GM12878 (cell line): ENCODE measurements at regions not wholly inside any gene's neighbourhood (a gene's known extent, or its start where the extent isn't known, plus 50 kb on each side); places are given as distances from the start of the nearest gene placed in this dataset.

Source experiments
- EZH2 ChIP-seq: IDR thresholded peaks from 2 replicates; pipeline ENCODE4 v1.6.1; 2012; ENCODE audit warnings: low read depth, mild to moderate bottlenecking, control low read depth, inconsistent platforms, low read length, borderline replicate concordance; ENCODE audit not compliant: control insufficient read depth
- POLR2AphosphoS5 ChIP-seq: IDR thresholded peaks from 2 replicates; pipeline ENCODE4 v1.6.1; 2011; ENCODE audit warnings: mild to moderate bottlenecking, low read length, inconsistent platforms
- TF ChIP-seq, protein P1 (sequence below): fragments of 450-650 bp; formaldehyde crosslinking; IDR thresholded peaks from 2 replicates; pipeline ENCODE4 v1.4.0; 2022; ENCODE audit warnings: mild to moderate bottlenecking, moderate library complexity

DNA sequence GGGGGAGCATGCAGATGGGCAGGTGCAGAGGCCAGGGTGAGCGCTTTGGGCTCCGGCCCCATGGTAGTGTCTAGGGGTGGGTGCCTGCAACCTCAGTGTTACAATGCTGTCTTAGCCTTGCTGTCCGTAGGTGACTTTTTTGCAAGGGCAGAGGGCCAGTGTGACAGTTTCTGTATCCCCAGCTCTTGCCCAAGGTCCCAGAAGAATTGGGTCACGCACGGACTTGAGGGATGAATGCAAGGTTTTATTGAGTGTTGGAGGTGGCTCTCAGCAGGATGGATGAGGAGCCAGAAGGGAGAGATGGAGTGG, 492.5 kb downstream of the AGTPBP1 start:
- TF ChIP-seq EZH2 (no peak), POLR2AphosphoS5 (no peak)
- TF ChIP-seq, protein P1, sequence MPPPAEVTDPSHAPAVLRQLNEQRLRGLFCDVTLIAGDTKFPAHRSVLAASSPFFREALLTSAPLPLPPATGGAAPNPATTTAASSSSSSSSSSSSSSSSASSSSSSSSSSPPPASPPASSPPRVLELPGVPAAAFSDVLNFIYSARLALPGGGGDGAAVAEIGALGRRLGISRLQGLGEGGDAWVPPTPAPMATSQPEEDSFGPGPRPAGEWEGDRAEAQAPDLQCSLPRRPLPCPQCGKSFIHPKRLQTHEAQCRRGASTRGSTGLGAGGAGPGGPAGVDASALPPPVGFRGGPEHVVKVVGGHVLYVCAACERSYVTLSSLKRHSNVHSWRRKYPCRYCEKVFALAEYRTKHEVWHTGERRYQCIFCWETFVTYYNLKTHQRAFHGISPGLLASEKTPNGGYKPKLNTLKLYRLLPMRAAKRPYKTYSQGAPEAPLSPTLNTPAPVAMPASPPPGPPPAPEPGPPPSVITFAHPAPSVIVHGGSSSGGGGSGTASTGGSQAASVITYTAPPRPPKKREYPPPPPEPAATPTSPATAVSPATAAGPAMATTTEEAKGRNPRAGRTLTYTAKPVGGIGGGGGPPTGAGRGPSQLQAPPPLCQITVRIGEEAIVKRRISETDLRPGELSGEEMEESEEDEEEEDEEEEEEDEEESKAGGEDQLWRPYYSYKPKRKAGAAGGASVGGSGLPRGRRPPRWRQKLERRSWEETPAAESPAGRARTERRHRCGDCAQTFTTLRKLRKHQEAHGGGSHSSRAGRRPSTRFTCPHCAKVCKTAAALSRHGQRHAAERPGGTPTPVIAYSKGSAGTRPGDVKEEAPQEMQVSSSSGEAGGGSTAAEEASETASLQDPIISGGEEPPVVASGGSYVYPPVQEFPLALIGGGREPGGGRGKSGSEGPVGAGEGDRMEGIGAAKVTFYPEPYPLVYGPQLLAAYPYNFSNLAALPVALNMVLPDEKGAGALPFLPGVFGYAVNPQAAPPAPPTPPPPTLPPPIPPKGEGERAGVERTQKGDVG (CRISPR knock-in tag): no peak
